SU-DHL-6 (cell line): ENCODE measurements at regions not wholly inside any gene's neighbourhood (a gene's known extent, or its start where the extent isn't known, plus 50 kb on each side); places are given as distances from the start of the nearest gene placed in this dataset.

Experiments used
- H2AFZ ChIP-seq: fragments of 200-600 bp; sonication (generic); 2 replicates; pipeline ENCODE4 v1.6.1; 2014; ENCODE audit warnings: low read depth, mild to moderate bottlenecking, moderate library complexity, mixed read lengths, antibody characterized with exemption, low read length; ENCODE audit not compliant: severe bottlenecking
- H3F3A ChIP-seq: fragments of 200-600 bp; shearing (Covaris generic); 2 replicates; pipeline ENCODE4 v1.6.0; 2016; ENCODE audit warnings: antibody characterized with exemption, mild to moderate bottlenecking; ENCODE audit not compliant: insufficient read depth
- H3K27ac ChIP-seq: fragments of 200-600 bp; sonication (generic); 2 replicates; pipeline ENCODE4 v1.5.1; 2016; ENCODE audit warnings: low read depth, mild to moderate bottlenecking, low read length, moderate library complexity, mixed read lengths
- H3K27me3 ChIP-seq: fragments of 200-600 bp; sonication (generic), shearing (Covaris generic); 2 replicates; pipeline ENCODE4 v1.6.0; 2014; ENCODE audit warnings: mild to moderate bottlenecking, low read length
- H3K36me3 ChIP-seq: fragments of 200-600 bp; sonication (generic); 2 replicates; pipeline ENCODE4 v1.6.1; 2014; ENCODE audit warnings: mild to moderate bottlenecking, low read length, mixed read lengths
- H3K4me2 ChIP-seq: fragments of 300-600, 200-600 bp; shearing (Covaris generic), sonication (generic); 2 replicates; pipeline ENCODE4 v1.6.0; 2014; ENCODE audit warnings: low read length, low read depth, mild to moderate bottlenecking; ENCODE audit not compliant: poor library complexity, severe bottlenecking
- H3K4me3 ChIP-seq: fragments of 200-600 bp; sonication (generic); 2 replicates; pipeline ENCODE4 v1.5.1; 2014; ENCODE audit warnings: antibody characterized with exemption, low read length, mild to moderate bottlenecking, mixed read lengths; ENCODE audit not compliant: insufficient read depth, poor library complexity, severe bottlenecking
- H3K79me2 ChIP-seq: fragments of 200-600 bp; sonication (generic); 2 replicates; pipeline ENCODE4 v1.6.1; 2014; ENCODE audit warnings: mild to moderate bottlenecking, low read length, moderate library complexity; ENCODE audit not compliant: insufficient read depth
- H3K9ac ChIP-seq: fragments of 200-600 bp; sonication (generic); 2 replicates; pipeline ENCODE4 v1.7.0; 2014; ENCODE audit warnings: mild to moderate bottlenecking, low read length
- H3K9me2 ChIP-seq: fragments of 200-600 bp; sonication (generic); replicated peaks from 2 replicates; pipeline ENCODE4 v1.6.1; 2014; ENCODE audit warnings: low read length; ENCODE audit not compliant: insufficient read depth
- H3K9me3 ChIP-seq: fragments of 200-600 bp; sonication (generic); 2 replicates; pipeline ENCODE4 v1.6.1; 2014; ENCODE audit warnings: low read length, mixed read lengths; ENCODE audit not compliant: insufficient read depth
- H4K20me1 ChIP-seq: fragments of 200-600 bp; sonication (generic); 2 replicates; pipeline ENCODE4 v1.6.1; 2014; ENCODE audit warnings: low read depth, mild to moderate bottlenecking, antibody characterized with exemption, low read length, moderate library complexity, mixed read lengths
- EZH2phosphoT487 ChIP-seq: fragments of 200-600 bp; sonication (generic), shearing (Covaris generic); conservative IDR thresholded peaks from 2 replicates; pipeline ENCODE4 v1.6.1; 2018; ENCODE audit warnings: mild to moderate bottlenecking, antibody characterized with exemption, low read length, moderate library complexity, mixed read lengths
- TF ChIP-seq, protein P1 (sequence below): fragments of 200-600 bp; sonication (generic); IDR thresholded peaks from one replicate; pipeline ENCODE4 v1.5.1; 2017; ENCODE audit warnings: antibody characterized with exemption, mild to moderate bottlenecking, low read length, moderate library complexity; ENCODE audit not compliant: insufficient read depth, poor library complexity, severe bottlenecking

DNA sequence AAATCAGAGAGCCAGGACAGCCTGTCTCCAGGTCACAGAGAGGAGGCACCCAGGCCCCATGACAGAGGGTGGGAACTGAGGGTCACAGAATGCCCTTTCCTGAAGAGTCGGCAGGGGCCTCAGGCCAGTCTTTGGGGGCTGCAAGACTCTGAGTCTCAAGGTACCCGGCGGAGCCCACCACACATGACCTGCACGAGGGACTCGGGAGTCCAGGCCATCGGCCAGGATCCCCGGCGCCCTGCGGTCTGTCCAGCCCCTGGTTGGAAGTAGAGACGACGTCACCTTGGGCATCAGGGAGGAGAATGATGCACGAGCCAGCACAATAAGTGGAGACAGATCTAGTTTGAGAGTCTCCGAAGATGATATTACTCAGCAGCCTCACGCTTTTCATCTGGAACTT lies 234.7 kb upstream of the SDK2 start:
- Histone ChIP-seq H3K4me2 (no peak overlapping the region), H3K27me3 (no peaks in the 10 kb centered on the region), H2AFZ (no peak overlapping the region), H3K79me2 (no peaks in the 10 kb centered on the region), H4K20me1 (no peaks in the 10 kb centered on the region), H3K9me2 (no peaks in the 10 kb centered on the region), H3K9me3 (no peaks in the 10 kb centered on the region), H3K4me3 (no peak overlapping the region), H3K27ac (no peak overlapping the region), H3K36me3 (no peaks in the 10 kb centered on the region), H3F3A (no peaks in the 10 kb centered on the region), H3K9ac (no peak overlapping the region)
- TF ChIP-seq, protein P1, sequence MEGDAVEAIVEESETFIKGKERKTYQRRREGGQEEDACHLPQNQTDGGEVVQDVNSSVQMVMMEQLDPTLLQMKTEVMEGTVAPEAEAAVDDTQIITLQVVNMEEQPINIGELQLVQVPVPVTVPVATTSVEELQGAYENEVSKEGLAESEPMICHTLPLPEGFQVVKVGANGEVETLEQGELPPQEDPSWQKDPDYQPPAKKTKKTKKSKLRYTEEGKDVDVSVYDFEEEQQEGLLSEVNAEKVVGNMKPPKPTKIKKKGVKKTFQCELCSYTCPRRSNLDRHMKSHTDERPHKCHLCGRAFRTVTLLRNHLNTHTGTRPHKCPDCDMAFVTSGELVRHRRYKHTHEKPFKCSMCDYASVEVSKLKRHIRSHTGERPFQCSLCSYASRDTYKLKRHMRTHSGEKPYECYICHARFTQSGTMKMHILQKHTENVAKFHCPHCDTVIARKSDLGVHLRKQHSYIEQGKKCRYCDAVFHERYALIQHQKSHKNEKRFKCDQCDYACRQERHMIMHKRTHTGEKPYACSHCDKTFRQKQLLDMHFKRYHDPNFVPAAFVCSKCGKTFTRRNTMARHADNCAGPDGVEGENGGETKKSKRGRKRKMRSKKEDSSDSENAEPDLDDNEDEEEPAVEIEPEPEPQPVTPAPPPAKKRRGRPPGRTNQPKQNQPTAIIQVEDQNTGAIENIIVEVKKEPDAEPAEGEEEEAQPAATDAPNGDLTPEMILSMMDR: no peak
- no peak for TF ChIP-seq EZH2phosphoT487

DNA sequence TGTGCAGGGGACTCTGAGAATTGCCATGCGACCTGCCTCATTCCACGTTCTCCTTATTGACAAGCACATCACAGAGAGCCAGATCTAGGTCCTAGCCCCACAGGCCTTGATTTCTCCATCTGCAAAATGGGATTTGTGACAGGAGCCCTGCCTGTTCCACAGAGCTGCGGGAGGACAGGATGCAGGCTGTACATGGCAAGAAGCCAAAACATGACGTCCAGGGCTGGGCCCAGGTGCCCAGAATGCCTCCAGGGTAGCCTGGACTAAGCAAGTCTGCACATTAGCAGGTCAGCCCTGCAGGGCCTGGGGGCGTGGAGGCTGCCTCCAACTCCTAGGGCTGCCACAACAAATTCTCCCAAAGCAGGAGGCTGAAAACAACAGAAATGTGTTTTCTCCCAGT lies 235.7 kb upstream of the SDK2 start:
- Histone ChIP-seq H4K20me1 (no peaks in the 10 kb centered on the region), H3K27me3 (no peaks in the 10 kb centered on the region), H3K9ac (no peak overlapping the region), H2AFZ (no peak overlapping the region), H3K79me2 (no peaks in the 10 kb centered on the region), H3F3A (no peaks in the 10 kb centered on the region), H3K9me3 (no peaks in the 10 kb centered on the region), H3K36me3 (no peaks in the 10 kb centered on the region), H3K27ac (no peak overlapping the region), H3K9me2 (no peaks in the 10 kb centered on the region), H3K4me2 (no peak overlapping the region), H3K4me3 (no peak overlapping the region)
- TF ChIP-seq, protein P1: no peak
- no peak for TF ChIP-seq EZH2phosphoT487

DNA sequence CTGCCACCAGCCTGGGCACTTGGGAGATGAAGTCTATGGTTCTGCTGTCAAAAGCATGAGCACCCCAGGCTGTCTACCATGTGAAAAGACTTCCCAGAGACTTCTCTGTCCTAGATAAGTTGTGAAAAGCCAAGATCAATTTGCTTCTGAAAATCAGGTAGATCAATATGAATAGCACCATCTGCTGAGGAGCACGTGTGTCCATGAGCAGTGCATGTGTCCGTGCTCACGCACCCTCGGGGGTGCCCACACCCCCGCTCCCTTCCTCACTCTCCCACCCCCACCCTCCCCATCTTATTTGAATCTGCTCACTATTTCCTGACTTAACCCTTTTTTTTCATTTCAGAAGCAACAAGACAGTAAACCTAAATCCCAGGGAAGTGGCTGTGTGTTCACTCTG lies 238.3 kb upstream of the SDK2 start:
- no peaks in the 10 kb centered on the region for H3F3A ChIP-seq
- H3K9ac ChIP-seq: no peak overlapping the region
- H3K79me2 ChIP-seq: no peaks in the 10 kb centered on the region
- no peaks in the 10 kb centered on the region for H3K27me3 ChIP-seq
- no peaks in the 10 kb centered on the region for H3K9me3 ChIP-seq
- no peak overlapping the region for H3K27ac ChIP-seq
- H2AFZ ChIP-seq: no peak overlapping the region
- H3K4me3 ChIP-seq: no peak overlapping the region
- no peaks in the 10 kb centered on the region for H3K36me3 ChIP-seq
- no peak overlapping the region for H3K4me2 ChIP-seq
- TF ChIP-seq, protein P1: no peak
- no peak for TF ChIP-seq EZH2phosphoT487
- no peaks in the 10 kb centered on the region for H4K20me1 ChIP-seq
- H3K9me2 ChIP-seq: no peaks in the 10 kb centered on the region

DNA sequence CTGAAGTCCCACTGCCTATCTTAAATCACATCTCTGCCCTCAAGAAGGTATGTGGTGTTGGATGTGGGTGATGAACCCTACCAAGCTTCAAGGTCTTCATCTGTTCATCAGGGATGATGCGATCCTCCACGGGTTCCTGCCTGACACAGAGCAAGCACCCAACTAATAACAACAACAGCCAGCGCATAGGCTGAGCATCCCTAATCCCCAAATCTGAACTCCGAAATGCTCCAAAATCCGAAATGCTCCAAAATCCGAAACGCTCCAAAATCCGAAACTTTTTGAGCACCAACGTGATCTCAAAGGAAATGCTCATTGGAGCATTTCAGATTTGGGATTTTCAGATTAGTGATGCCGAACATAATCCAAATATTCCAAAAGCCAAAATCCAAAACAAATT lies 238.9 kb upstream of the SDK2 start:
- Histone ChIP-seq H3K36me3 (no peaks in the 10 kb centered on the region), H3F3A (no peaks in the 10 kb centered on the region), H3K9me3 (no peaks in the 10 kb centered on the region), H3K79me2 (no peaks in the 10 kb centered on the region), H3K9me2 (no peaks in the 10 kb centered on the region), H2AFZ (no peak overlapping the region), H3K4me3 (no peak overlapping the region), H3K9ac (no peak overlapping the region), H3K27ac (no peak overlapping the region), H4K20me1 (no peaks in the 10 kb centered on the region), H3K4me2 (no peak overlapping the region), H3K27me3 (no peaks in the 10 kb centered on the region)
- TF ChIP-seq EZH2phosphoT487: no peak
